OCI-LY3 (cell line): ENCODE measurements at regions not wholly inside any gene's neighbourhood (a gene's known extent, or its start where the extent isn't known, plus 50 kb on each side); places are given as distances from the start of the nearest gene placed in this dataset.

ENCODE experiments used
- H2AFZ ChIP-seq: fragments of 200-600, 300-600 bp; shearing (Covaris generic); 2 replicates; pipeline ENCODE4 v1.6.0; 2014; ENCODE audit warnings: antibody characterized with exemption, low read depth, low read length
- H3K27ac ChIP-seq: fragments of 200-600, 300-600 bp; sonication (generic); 2 replicates; pipeline ENCODE4 v1.5.1; 2014; ENCODE audit warnings: mild to moderate bottlenecking, low read length, moderate library complexity, mixed read lengths
- H3K27me3 ChIP-seq: fragments of 200-600, 300-600 bp; sonication (generic); 2 replicates; pipeline ENCODE4 v1.6.1; 2014; ENCODE audit warnings: low read depth, low read length, mixed read lengths
- H3K36me3 ChIP-seq: fragments of 200-600, 300-600 bp; sonication (generic); replicated peaks from 2 replicates; pipeline ENCODE3; 2014; ENCODE audit warnings: low read depth, low read length, mixed read lengths
- H3K4me1 ChIP-seq: fragments of 300-600, 200-600 bp; sonication (generic); 2 replicates; pipeline ENCODE4 v1.6.1; 2014; ENCODE audit warnings: low read length, mixed read lengths
- H3K4me2 ChIP-seq: fragments of 200-600, 300-600 bp; sonication (generic); 2 replicates; pipeline ENCODE4 v1.6.1; 2014; ENCODE audit warnings: low read length, mixed read lengths
- H3K4me3 ChIP-seq: fragments of 300-600, 200-600 bp; sonication (generic); 2 replicates; pipeline ENCODE4 v1.5.1; 2014; ENCODE audit warnings: antibody characterized with exemption, mild to moderate bottlenecking, low read length, moderate library complexity
- H3K79me2 ChIP-seq: fragments of 300-600, 200-600 bp; shearing (Covaris generic); 2 replicates; pipeline ENCODE4 v1.6.1; 2014; ENCODE audit warnings: mild to moderate bottlenecking, low read length, mixed read lengths
- H3K9ac ChIP-seq: fragments of 300-600, 200-600 bp; shearing (Covaris generic); 2 replicates; pipeline ENCODE4 v1.6.0; 2014; ENCODE audit warnings: mild to moderate bottlenecking, low read length, moderate library complexity
- H3K9me3 ChIP-seq: fragments of 200-600, 300-600 bp; shearing (Covaris generic); 2 replicates; pipeline ENCODE4 v1.6.1; 2014; ENCODE audit warnings: low read length, mixed read lengths; ENCODE audit not compliant: insufficient read depth
- H4K20me1 ChIP-seq: fragments of 200-600, 300-600 bp; sonication (generic); 2 replicates; pipeline ENCODE4 v1.6.1; 2016; ENCODE audit warnings: low read length, mixed read lengths; ENCODE audit not compliant: insufficient read depth
- CTCF ChIP-seq: fragments of 200-600, 300-600 bp; sonication (generic); IDR thresholded peaks from 2 replicates; pipeline ENCODE4 v1.5.1; 2014; ENCODE audit warnings: antibody characterized with exemption, low read length, low read depth
- EZH2phosphoT487 ChIP-seq: fragments of 200-600 bp; shearing (Covaris generic); IDR thresholded peaks from 2 replicates; pipeline ENCODE4 v1.6.1; 2018; ENCODE audit warnings: antibody characterized with exemption, mixed run types, low read depth

GRCh38 chr5:125326150-125326510 lies 579.7 kb upstream of the ZNF608 start:
- Histone ChIP-seq H3K9ac (no peak overlapping the region), H3K79me2 (no peaks in the 10 kb centered on the region), H3K4me1 (no peaks in the 10 kb centered on the region), H3K36me3 (no peaks in the 10 kb centered on the region), H2AFZ (no peak overlapping the region), H3K27ac (no peak overlapping the region), H3K4me3 (no peak overlapping the region), H3K27me3 (no peaks in the 10 kb centered on the region), H3K4me2 (no peak overlapping the region), H3K9me3 (no peaks in the 10 kb centered on the region), H4K20me1 (no peaks in the 10 kb centered on the region)
- TF ChIP-seq CTCF (no peak), EZH2phosphoT487 (no peak)

DNA sequence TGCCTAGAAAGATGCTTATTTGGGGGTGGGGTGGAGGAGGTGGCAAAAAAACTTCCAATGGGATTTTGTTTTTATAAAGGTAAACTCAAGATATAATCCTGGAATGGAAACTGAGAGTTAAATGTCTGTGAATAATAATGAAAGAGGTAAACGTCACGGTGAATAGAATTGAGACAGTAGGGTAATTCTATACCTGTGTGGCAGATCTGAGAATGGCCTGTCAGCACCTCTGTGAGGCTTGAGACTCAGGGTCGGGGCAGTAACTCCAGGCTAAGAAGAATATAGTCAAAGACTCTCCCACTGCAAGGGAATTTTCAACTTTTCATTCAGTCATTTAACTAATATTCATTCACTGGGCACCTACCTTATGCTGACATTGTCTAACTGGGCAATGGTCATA lies 581.2 kb upstream of the ZNF608 start:
- Histone ChIP-seq H3K4me3 (no peak overlapping the region), H3K27ac (no peak overlapping the region), H3K9me3 (no peaks in the 10 kb centered on the region), H3K36me3 (no peaks in the 10 kb centered on the region), H3K4me2 (no peak overlapping the region), H3K9ac (no peak overlapping the region), H2AFZ (no peak overlapping the region), H3K27me3 (no peaks in the 10 kb centered on the region), H4K20me1 (no peaks in the 10 kb centered on the region), H3K79me2 (no peaks in the 10 kb centered on the region), H3K4me1 (no peaks in the 10 kb centered on the region)
- TF ChIP-seq EZH2phosphoT487 (no peak), CTCF (no peak)

DNA sequence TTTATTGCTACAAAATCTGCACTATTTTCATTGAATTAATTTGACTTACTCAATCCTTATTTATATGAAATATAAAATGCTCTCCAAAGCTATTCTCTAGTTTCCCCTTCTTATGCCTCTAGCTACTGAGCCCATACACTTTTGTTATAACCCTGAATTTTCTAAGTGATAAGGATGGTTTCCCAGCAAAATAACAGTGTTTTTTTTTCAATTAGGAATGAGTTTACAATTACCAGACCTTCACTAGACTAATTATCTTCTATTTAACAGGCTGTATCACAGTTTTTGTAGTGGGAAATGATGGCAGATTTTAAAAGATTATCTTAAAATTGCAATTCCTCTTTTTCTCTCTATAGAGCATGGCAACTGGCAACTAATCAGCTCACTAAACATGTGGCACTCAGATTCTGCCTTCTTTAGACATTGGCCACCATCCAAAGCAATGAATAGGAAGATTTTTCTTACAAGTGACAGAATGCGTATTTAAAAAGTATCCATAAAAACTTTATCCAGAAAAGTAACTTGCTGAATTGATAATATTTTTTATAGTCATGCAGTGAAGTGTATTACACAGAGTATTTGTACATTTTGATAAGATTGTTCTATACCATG lies 585.7 kb upstream of the ZNF608 start:
- Histone ChIP-seq H2AFZ (no peak overlapping the region), H3K27ac (no peak overlapping the region), H3K4me2 (no peak overlapping the region), H3K36me3 (no peaks in the 10 kb centered on the region), H3K4me3 (no peak overlapping the region), H3K27me3 (no peaks in the 10 kb centered on the region), H3K9me3 (no peaks in the 10 kb centered on the region), H3K4me1 (no peaks in the 10 kb centered on the region), H3K9ac (no peak overlapping the region), H3K79me2 (no peaks in the 10 kb centered on the region), H4K20me1 (no peaks in the 10 kb centered on the region)
- TF ChIP-seq EZH2phosphoT487 (no peak), CTCF (no peak)

DNA sequence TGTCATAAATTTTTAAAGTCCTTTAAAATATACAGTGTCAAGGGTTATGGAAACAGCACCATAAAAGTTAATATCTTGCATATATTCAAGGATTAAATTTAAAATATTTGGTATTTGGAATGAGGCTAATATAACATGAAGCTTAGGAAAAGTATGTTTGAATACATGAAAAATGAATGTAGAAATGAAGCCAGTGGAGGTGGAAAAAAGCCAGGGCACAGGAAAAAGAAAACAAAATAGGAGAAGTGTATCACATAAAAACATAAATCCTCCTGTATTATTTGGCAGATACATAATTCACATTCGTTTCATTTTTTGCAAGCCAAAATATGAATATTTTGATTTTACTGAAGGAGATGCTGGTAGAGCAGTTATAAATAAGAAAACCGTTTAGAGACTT lies 587.0 kb upstream of the ZNF608 start:
- Histone ChIP-seq H3K9me3 (no peaks in the 10 kb centered on the region), H4K20me1 (no peaks in the 10 kb centered on the region), H3K4me1 (no peaks in the 10 kb centered on the region), H3K4me3 (no peak overlapping the region), H3K9ac (no peak overlapping the region), H3K27ac (no peak overlapping the region), H3K4me2 (no peak overlapping the region), H2AFZ (no peak overlapping the region), H3K36me3 (no peaks in the 10 kb centered on the region), H3K27me3 (no peaks in the 10 kb centered on the region), H3K79me2 (no peaks in the 10 kb centered on the region)
- no peak for TF ChIP-seq EZH2phosphoT487
- no peak for TF ChIP-seq CTCF
